ENCODE measurements at regions not wholly inside any gene's neighbourhood (a gene's known extent, or its start where the extent isn't known, plus 50 kb on each side); places are given as distances from the start of the nearest gene placed in this dataset.

DNA sequence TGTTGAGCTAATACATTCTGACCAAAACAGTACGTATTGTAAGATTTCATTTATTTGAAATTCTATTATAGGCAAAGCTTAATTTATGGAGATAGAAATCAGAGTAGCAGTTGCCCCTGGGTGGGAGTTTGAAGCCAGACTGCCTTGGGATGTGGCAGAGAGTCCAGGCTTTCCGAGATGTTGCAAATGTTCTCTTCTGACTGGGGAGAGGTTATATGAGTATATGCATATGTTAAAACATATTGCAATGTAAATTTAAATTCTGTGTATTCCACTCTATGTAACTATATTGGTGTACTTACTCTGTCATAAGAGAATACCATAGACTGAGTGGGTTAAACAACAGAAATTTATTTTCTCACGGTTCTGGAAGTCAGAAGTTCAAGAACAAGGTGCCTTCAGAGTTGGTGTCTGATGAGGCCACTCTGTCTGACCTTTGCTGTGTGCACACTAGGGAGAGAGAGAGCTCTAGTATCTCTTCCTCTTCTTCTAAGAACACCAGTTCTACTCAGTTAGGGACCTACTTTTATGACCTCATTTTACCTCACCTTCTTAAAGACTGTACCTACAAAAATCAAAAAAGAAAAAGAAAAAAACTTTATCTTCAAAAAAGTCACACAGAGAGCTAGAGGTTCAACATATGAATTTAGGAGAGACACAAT, 299.3 kb upstream of the HS3ST1 start:
- Histone ChIP-seq H4K20me1 (ENCODE audit: insufficient read depth) (no peaks in the 10 kb centered on the region), H3K79me2 (replicated peaks; ENCODE audit: insufficient read depth, low read length) (no peaks in the 10 kb centered on the region), H2AFZ (ENCODE audit: low read depth, low read length) (no peak overlapping the region), H3K9ac (ENCODE audit: low read length) (no peak overlapping the region), H3K27me3 (ENCODE audit: insufficient read depth, low read depth, low read length) (no peaks in the 10 kb centered on the region), H3K9me3 (ENCODE audit: low read length) (no peaks in the 10 kb centered on the region), H3K36me3 (ENCODE audit: insufficient read depth, low read length) (no peaks in the 10 kb centered on the region), H3K9me2 (ENCODE audit: insufficient read depth, low read length) (no peaks in the 10 kb centered on the region), H3K4me3 (ENCODE audit: low read length) (no peak overlapping the region), H3K27ac (ENCODE audit: low read length) (no peak overlapping the region), H3K4me2 (ENCODE audit: low read length) (no peak overlapping the region), H3F3A (ENCODE audit: insufficient read depth, low read length, poor library complexity, severe bottlenecking) (no peaks in the 10 kb centered on the region)
- no peak for TF ChIP-seq EP300 (conservative IDR thresholded peaks at IDR 0.05; ENCODE audit: poor library complexity, severe bottlenecking)
- TF ChIP-seq TAF1 (IDR thresholded peaks at IDR 0.05; ENCODE audit: low read depth) = no peak

DNA sequence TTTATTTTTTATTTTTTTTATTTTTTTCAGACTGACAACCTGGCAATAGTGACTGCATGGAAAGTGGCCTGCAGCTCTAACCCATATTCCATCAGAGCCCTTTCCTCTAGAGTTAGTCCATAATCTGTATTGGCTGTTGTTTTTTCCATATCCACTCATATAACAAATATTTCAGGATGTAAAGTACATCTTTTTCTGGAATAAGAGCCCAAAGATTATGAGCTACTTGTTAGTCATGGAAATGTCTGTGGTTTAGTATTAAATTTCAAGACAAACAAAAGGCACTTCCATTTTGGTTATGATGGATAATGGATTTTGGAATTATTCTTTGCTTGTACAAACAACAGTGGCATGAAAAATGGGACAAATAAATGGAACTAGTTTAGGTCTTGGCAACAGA, 296.0 kb upstream of the HS3ST1 start:
- H3K9me2 ChIP-seq (ENCODE audit: insufficient read depth, low read length) = no peaks in the 10 kb centered on the region
- H3K36me3 ChIP-seq (ENCODE audit: insufficient read depth, low read length) = no peaks in the 10 kb centered on the region
- TF ChIP-seq, protein P1, sequence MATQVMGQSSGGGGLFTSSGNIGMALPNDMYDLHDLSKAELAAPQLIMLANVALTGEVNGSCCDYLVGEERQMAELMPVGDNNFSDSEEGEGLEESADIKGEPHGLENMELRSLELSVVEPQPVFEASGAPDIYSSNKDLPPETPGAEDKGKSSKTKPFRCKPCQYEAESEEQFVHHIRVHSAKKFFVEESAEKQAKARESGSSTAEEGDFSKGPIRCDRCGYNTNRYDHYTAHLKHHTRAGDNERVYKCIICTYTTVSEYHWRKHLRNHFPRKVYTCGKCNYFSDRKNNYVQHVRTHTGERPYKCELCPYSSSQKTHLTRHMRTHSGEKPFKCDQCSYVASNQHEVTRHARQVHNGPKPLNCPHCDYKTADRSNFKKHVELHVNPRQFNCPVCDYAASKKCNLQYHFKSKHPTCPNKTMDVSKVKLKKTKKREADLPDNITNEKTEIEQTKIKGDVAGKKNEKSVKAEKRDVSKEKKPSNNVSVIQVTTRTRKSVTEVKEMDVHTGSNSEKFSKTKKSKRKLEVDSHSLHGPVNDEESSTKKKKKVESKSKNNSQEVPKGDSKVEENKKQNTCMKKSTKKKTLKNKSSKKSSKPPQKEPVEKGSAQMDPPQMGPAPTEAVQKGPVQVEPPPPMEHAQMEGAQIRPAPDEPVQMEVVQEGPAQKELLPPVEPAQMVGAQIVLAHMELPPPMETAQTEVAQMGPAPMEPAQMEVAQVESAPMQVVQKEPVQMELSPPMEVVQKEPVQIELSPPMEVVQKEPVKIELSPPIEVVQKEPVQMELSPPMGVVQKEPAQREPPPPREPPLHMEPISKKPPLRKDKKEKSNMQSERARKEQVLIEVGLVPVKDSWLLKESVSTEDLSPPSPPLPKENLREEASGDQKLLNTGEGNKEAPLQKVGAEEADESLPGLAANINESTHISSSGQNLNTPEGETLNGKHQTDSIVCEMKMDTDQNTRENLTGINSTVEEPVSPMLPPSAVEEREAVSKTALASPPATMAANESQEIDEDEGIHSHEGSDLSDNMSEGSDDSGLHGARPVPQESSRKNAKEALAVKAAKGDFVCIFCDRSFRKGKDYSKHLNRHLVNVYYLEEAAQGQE (IDR thresholded peaks at IDR 0.05; ENCODE audit: borderline replicate concordance) = no peak
- TF ChIP-seq SMC3 (conservative IDR thresholded peaks at IDR 0.05; ENCODE audit: poor library complexity) = no peak
- no peak for TF ChIP-seq EP300 (conservative IDR thresholded peaks at IDR 0.05; ENCODE audit: poor library complexity, severe bottlenecking)
- TF ChIP-seq MXI1 (conservative IDR thresholded peaks at IDR 0.05; ENCODE audit: poor library complexity, severe bottlenecking) = no peak
- TF ChIP-seq, protein P2, sequence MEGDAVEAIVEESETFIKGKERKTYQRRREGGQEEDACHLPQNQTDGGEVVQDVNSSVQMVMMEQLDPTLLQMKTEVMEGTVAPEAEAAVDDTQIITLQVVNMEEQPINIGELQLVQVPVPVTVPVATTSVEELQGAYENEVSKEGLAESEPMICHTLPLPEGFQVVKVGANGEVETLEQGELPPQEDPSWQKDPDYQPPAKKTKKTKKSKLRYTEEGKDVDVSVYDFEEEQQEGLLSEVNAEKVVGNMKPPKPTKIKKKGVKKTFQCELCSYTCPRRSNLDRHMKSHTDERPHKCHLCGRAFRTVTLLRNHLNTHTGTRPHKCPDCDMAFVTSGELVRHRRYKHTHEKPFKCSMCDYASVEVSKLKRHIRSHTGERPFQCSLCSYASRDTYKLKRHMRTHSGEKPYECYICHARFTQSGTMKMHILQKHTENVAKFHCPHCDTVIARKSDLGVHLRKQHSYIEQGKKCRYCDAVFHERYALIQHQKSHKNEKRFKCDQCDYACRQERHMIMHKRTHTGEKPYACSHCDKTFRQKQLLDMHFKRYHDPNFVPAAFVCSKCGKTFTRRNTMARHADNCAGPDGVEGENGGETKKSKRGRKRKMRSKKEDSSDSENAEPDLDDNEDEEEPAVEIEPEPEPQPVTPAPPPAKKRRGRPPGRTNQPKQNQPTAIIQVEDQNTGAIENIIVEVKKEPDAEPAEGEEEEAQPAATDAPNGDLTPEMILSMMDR (IDR thresholded peaks at IDR 0.05; ENCODE audit: poor library complexity, severe bottlenecking) = no peak
- no peaks in the 10 kb centered on the region for H4K20me1 ChIP-seq (ENCODE audit: insufficient read depth)
- H2AFZ ChIP-seq (ENCODE audit: low read depth, low read length) = no peak overlapping the region
- no peak overlapping the region for H3K4me3 ChIP-seq (ENCODE audit: low read length)
- H3K27ac ChIP-seq (ENCODE audit: low read length) = no peak overlapping the region
- H3F3A ChIP-seq (ENCODE audit: insufficient read depth, low read length, poor library complexity, severe bottlenecking) = no peaks in the 10 kb centered on the region
- no peaks in the 10 kb centered on the region for H3K79me2 ChIP-seq (replicated peaks; ENCODE audit: insufficient read depth, low read length)
- no peak overlapping the region for H3K9ac ChIP-seq (ENCODE audit: low read length)
- no peak overlapping the region for H3K4me2 ChIP-seq (ENCODE audit: low read length)
- H3K27me3 ChIP-seq (ENCODE audit: insufficient read depth, low read depth, low read length) = no peaks in the 10 kb centered on the region
- no peaks in the 10 kb centered on the region for H3K9me3 ChIP-seq (ENCODE audit: low read length)

- Histone ChIP-seq H3K27ac (ENCODE audit: low read length) (no peak overlapping the region), H3K9ac (ENCODE audit: low read length) (no peak overlapping the region), H3K27me3 (ENCODE audit: insufficient read depth, low read depth, low read length) (no peaks in the 10 kb centered on the region), H3F3A (ENCODE audit: insufficient read depth, low read length, poor library complexity, severe bottlenecking) (no peaks in the 10 kb centered on the region), H3K9me2 (ENCODE audit: insufficient read depth, low read length) (no peaks in the 10 kb centered on the region), H3K79me2 (replicated peaks; ENCODE audit: insufficient read depth, low read length) (no peaks in the 10 kb centered on the region), H2AFZ (ENCODE audit: low read depth, low read length) (no peak overlapping the region), H4K20me1 (ENCODE audit: insufficient read depth) (no peaks in the 10 kb centered on the region), H3K9me3 (ENCODE audit: low read length) (no peaks in the 10 kb centered on the region), H3K4me3 (ENCODE audit: low read length) (no peak overlapping the region), H3K4me2 (ENCODE audit: low read length) (no peak overlapping the region), H3K36me3 (ENCODE audit: insufficient read depth, low read length) (no peaks in the 10 kb centered on the region)
- no peak for TF ChIP-seq SMC3 (conservative IDR thresholded peaks at IDR 0.05; ENCODE audit: poor library complexity)
- no peak for TF ChIP-seq MXI1 (conservative IDR thresholded peaks at IDR 0.05; ENCODE audit: poor library complexity, severe bottlenecking)
- TF ChIP-seq EP300 (conservative IDR thresholded peaks at IDR 0.05; ENCODE audit: poor library complexity, severe bottlenecking) = no peak
- TF ChIP-seq, protein P1 (IDR thresholded peaks at IDR 0.05; ENCODE audit: borderline replicate concordance) = no peak
- TF ChIP-seq RAD21 (conservative IDR thresholded peaks at IDR 0.05) = no peak
- no peak for TF ChIP-seq TAF1 (IDR thresholded peaks at IDR 0.05; ENCODE audit: low read depth)
- no peak for TF ChIP-seq EZH2 (IDR thresholded peaks at IDR 0.05; ENCODE audit: borderline replicate concordance, insufficient read depth, low read length, poor library complexity, severe bottlenecking)
- no peak for TF ChIP-seq POLR2AphosphoS5 (IDR thresholded peaks at IDR 0.05)
- TF ChIP-seq, protein P2 (IDR thresholded peaks at IDR 0.05; ENCODE audit: poor library complexity, severe bottlenecking) = no peak
Measured at GRCh38 chr4:11722223-11722622, 293.5 kb upstream of the HS3ST1 start.
